ENCODE measurements at regions not wholly inside any gene's neighbourhood (a gene's known extent, or its start where the extent isn't known, plus 50 kb on each side); places are given as distances from the start of the nearest gene placed in this dataset.

GRCh38 chr3:82736696-82737277 lies 975.3 kb upstream of the GBE1 start:
- no peak overlapping the region for H3K14ac ChIP-seq (ENCODE audit: low read length)
- no peak for DNase-seq
- no peak overlapping the region for H2BK120ac ChIP-seq (ENCODE audit: insufficient read depth, low read length, poor library complexity)
- H4K12ac ChIP-seq (ENCODE audit: low read depth, low read length), result no peak overlapping the region
- no peak overlapping the region for H2BK12ac ChIP-seq (ENCODE audit: low read length)
- H3K4me1 ChIP-seq (ENCODE audit: control insufficient read depth in 1 of 2, insufficient read depth in 2 of 2, low read length in 2 of 2), result peaks cover 0 to 2% of the 10 kb centered on the region in 2 experiments
- no peaks in the 10 kb centered on the region for H3K79me1 ChIP-seq (ENCODE audit: low read length)
- H3K18ac ChIP-seq (ENCODE audit: low read length), result no peak overlapping the region
- no peak overlapping the region for H3K27ac ChIP-seq (ENCODE audit: low read depth, low read length)
- peak overlapping the region; percentile 66 for H3K23ac ChIP-seq (ENCODE audit: low read length)
- no peaks in the 10 kb centered on the region for H3K27me3 ChIP-seq (ENCODE audit: insufficient read depth, low read length)
- no peak overlapping the region for H2AFZ ChIP-seq (ENCODE audit: insufficient read depth, low read length, poor library complexity)
- H3K9me3 ChIP-seq (ENCODE audit: insufficient read depth, low read depth, low read length), result no peaks in the 10 kb centered on the region
- no peak overlapping the region for H3K4me3 ChIP-seq (ENCODE audit: low read depth, low read length)
- H3K9ac ChIP-seq (ENCODE audit: low read length), result peak overlapping the region; percentile 33
- no peak overlapping the region for H4K8ac ChIP-seq (ENCODE audit: low read depth, low read length)
- H3K79me2 ChIP-seq (ENCODE audit: control insufficient read depth, insufficient read depth, low read length, poor library complexity), result no peaks in the 10 kb centered on the region
- H4K91ac ChIP-seq (ENCODE audit: low read depth, low read length), result no peak overlapping the region
- H3K36me3 ChIP-seq (ENCODE audit: control insufficient read depth in 1 of 2, insufficient read depth in 2 of 2, low read length in 2 of 2), result no peaks in the 10 kb centered on the region
- no CpG with 5 or more reads among the region's 5 CpGs for WGBS (ENCODE audit: extremely low coverage, insufficient coverage, insufficient read length)
- H3K4me2 ChIP-seq (ENCODE audit: low read length), result no peak overlapping the region
- H2BK5ac ChIP-seq (ENCODE audit: low read depth, low read length, poor library complexity), result no peak overlapping the region
- no peak overlapping the region for H2AK5ac ChIP-seq (ENCODE audit: low read length)
- H3K4ac ChIP-seq (ENCODE audit: low read depth, low read length), result no peak overlapping the region

GRCh38 chr3:82715091-82715856 lies 953.8 kb upstream of the GBE1 start:
- H4K12ac ChIP-seq (ENCODE audit: low read depth, low read length), result no peak overlapping the region
- no peak overlapping the region for H3K14ac ChIP-seq (ENCODE audit: low read length)
- H3K9me3 ChIP-seq (ENCODE audit: insufficient read depth, low read depth, low read length), result no peaks in the 10 kb centered on the region
- no peak overlapping the region for H2BK12ac ChIP-seq (ENCODE audit: low read length)
- H2AFZ ChIP-seq (ENCODE audit: insufficient read depth, low read length, poor library complexity), result no peak overlapping the region
- H3K18ac ChIP-seq (ENCODE audit: low read length), result no peak overlapping the region
- no peak overlapping the region for H4K8ac ChIP-seq (ENCODE audit: low read depth, low read length)
- no peak overlapping the region for H2AK5ac ChIP-seq (ENCODE audit: low read length)
- H3K27ac ChIP-seq (ENCODE audit: low read depth, low read length), result no peak overlapping the region
- no peak overlapping the region for H3K4me3 ChIP-seq (ENCODE audit: low read depth, low read length)
- no CpG with 5 or more reads among the region's 53 CpGs for WGBS (ENCODE audit: extremely low coverage, insufficient coverage, insufficient read length)
- no peak overlapping the region for H4K91ac ChIP-seq (ENCODE audit: low read depth, low read length)
- DNase-seq, result no peak
- no peaks in the 10 kb centered on the region for H3K36me3 ChIP-seq (ENCODE audit: control insufficient read depth in 1 of 2, insufficient read depth in 2 of 2, low read length in 2 of 2)
- no peak overlapping the region for H3K9ac ChIP-seq (ENCODE audit: low read length)
- H3K4me2 ChIP-seq (ENCODE audit: low read length), result no peak overlapping the region
- no peaks in the 10 kb centered on the region for H3K27me3 ChIP-seq (ENCODE audit: insufficient read depth, low read length)
- no peaks in the 10 kb centered on the region for H3K4me1 ChIP-seq (ENCODE audit: control insufficient read depth in 1 of 2, insufficient read depth in 2 of 2, low read length in 2 of 2)
- no peak overlapping the region for H3K23ac ChIP-seq (ENCODE audit: low read length)
- no peak overlapping the region for H2BK5ac ChIP-seq (ENCODE audit: low read depth, low read length, poor library complexity)
- no peak overlapping the region for H3K4ac ChIP-seq (ENCODE audit: low read depth, low read length)
- H2BK120ac ChIP-seq (ENCODE audit: insufficient read depth, low read length, poor library complexity), result no peak overlapping the region
- no peaks in the 10 kb centered on the region for H3K79me1 ChIP-seq (ENCODE audit: low read length)
- H3K79me2 ChIP-seq (ENCODE audit: control insufficient read depth, insufficient read depth, low read length, poor library complexity), result no peaks in the 10 kb centered on the region

GRCh38 chr3:82707035-82707434 lies 945.6 kb upstream of the GBE1 start:
- no peak overlapping the region for H4K91ac ChIP-seq (ENCODE audit: low read depth, low read length)
- no peak overlapping the region for H3K4me3 ChIP-seq (ENCODE audit: low read depth, low read length)
- no peaks in the 10 kb centered on the region for H3K79me1 ChIP-seq (ENCODE audit: low read length)
- no peak overlapping the region for H2BK120ac ChIP-seq (ENCODE audit: insufficient read depth, low read length, poor library complexity)
- no peaks in the 10 kb centered on the region for H3K27me3 ChIP-seq (ENCODE audit: insufficient read depth, low read length)
- no peak overlapping the region for H2AFZ ChIP-seq (ENCODE audit: insufficient read depth, low read length, poor library complexity)
- H3K36me3 ChIP-seq (ENCODE audit: control insufficient read depth in 1 of 2, insufficient read depth in 2 of 2, low read length in 2 of 2), result no peaks in the 10 kb centered on the region
- no peak overlapping the region for H2BK12ac ChIP-seq (ENCODE audit: low read length)
- no peak overlapping the region for H4K12ac ChIP-seq (ENCODE audit: low read depth, low read length)
- H2AK5ac ChIP-seq (ENCODE audit: low read length), result no peak overlapping the region
- H3K27ac ChIP-seq (ENCODE audit: low read depth, low read length), result no peak overlapping the region
- H3K23ac ChIP-seq (ENCODE audit: low read length), result no peak overlapping the region
- no peaks in the 10 kb centered on the region for H3K9me3 ChIP-seq (ENCODE audit: insufficient read depth, low read depth, low read length)
- no peak for DNase-seq
- H3K79me2 ChIP-seq (ENCODE audit: control insufficient read depth, insufficient read depth, low read length, poor library complexity), result no peaks in the 10 kb centered on the region
- H4K8ac ChIP-seq (ENCODE audit: low read depth, low read length), result no peak overlapping the region
- H3K18ac ChIP-seq (ENCODE audit: low read length), result no peak overlapping the region
- no peaks in the 10 kb centered on the region for H3K4me1 ChIP-seq (ENCODE audit: control insufficient read depth in 1 of 2, insufficient read depth in 2 of 2, low read length in 2 of 2)
- no peak overlapping the region for H3K14ac ChIP-seq (ENCODE audit: low read length)
- no peak overlapping the region for H2BK5ac ChIP-seq (ENCODE audit: low read depth, low read length, poor library complexity)
- H3K4me2 ChIP-seq (ENCODE audit: low read length), result no peak overlapping the region
- no peak overlapping the region for H3K4ac ChIP-seq (ENCODE audit: low read depth, low read length)
- H3K9ac ChIP-seq (ENCODE audit: low read length), result no peak overlapping the region
- no CpG with 5 or more reads among the region's 4 CpGs for WGBS (ENCODE audit: extremely low coverage, insufficient coverage, insufficient read length)

- Histone ChIP-seq H2BK5ac (ENCODE audit: low read depth, low read length, poor library complexity) (no peak overlapping the region), H3K14ac (ENCODE audit: low read length) (no peak overlapping the region), H3K4me3 (ENCODE audit: low read depth, low read length) (no peak overlapping the region), H2BK12ac (ENCODE audit: low read length) (no peak overlapping the region), H2AFZ (ENCODE audit: insufficient read depth, low read length, poor library complexity) (no peak overlapping the region), H3K4ac (ENCODE audit: low read depth, low read length) (no peak overlapping the region), H3K23ac (ENCODE audit: low read length) (no peak overlapping the region), H4K91ac (ENCODE audit: low read depth, low read length) (no peak overlapping the region), H3K9ac (ENCODE audit: low read length) (no peak overlapping the region), H2BK120ac (ENCODE audit: insufficient read depth, low read length, poor library complexity) (no peak overlapping the region), H4K8ac (ENCODE audit: low read depth, low read length) (no peak overlapping the region), H3K27ac (ENCODE audit: low read depth, low read length) (no peak overlapping the region), H2AK5ac (ENCODE audit: low read length) (no peak overlapping the region), H3K36me3 (ENCODE audit: control insufficient read depth in 1 of 2, insufficient read depth in 2 of 2, low read length in 2 of 2) (no peaks in the 10 kb centered on the region), H3K4me2 (ENCODE audit: low read length) (no peak overlapping the region), H3K4me1 (ENCODE audit: control insufficient read depth in 1 of 2, insufficient read depth in 2 of 2, low read length in 2 of 2) (no peaks in the 10 kb centered on the region), H4K12ac (ENCODE audit: low read depth, low read length) (no peak overlapping the region), H3K18ac (ENCODE audit: low read length) (no peak overlapping the region), H3K79me1 (ENCODE audit: low read length) (no peaks in the 10 kb centered on the region), H3K9me3 (ENCODE audit: insufficient read depth, low read depth, low read length) (no peaks in the 10 kb centered on the region), H3K79me2 (ENCODE audit: control insufficient read depth, insufficient read depth, low read length, poor library complexity) (no peaks in the 10 kb centered on the region), H3K27me3 (ENCODE audit: insufficient read depth, low read length) (no peaks in the 10 kb centered on the region)
- no CpG with 5 or more reads among the region's 3 CpGs for WGBS (ENCODE audit: extremely low coverage, insufficient coverage, insufficient read length)
- no peak for DNase-seq
Observed at GRCh38 chr3:82685761-82686160, 924.3 kb upstream of the GBE1 start.

All from trophoblast cell (in vitro differentiated cells and primary cell).